ENCODE measurements at regions not wholly inside any gene's neighbourhood (a gene's known extent, or its start where the extent isn't known, plus 50 kb on each side); places are given as distances from the start of the nearest gene placed in this dataset.

DNA sequence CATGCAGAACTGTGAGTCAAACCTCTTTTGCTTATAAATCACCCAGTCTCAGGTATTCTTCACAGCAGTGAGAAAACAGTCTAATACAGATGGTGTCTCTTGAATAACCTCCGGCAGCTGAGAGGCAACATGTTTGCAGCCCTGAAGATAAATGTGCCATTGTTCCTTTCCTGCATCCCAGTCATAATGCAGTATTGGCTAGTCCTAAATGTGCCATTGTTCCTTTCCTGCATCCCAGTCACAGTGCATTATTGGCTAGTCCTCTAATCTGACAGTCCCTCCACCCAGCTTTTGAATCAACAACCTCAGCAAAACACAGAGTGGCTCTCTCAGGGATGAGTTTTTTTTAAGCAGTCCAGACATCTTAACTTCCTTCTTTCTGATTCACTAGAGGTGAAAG, 550.7 kb downstream of the RIT2 start:
- 20% methylated on average over 1 of the region's 1 CpG for WGBS (ENCODE audit: missing lambda C conversion rate)
- H3K27ac ChIP-seq = no peak overlapping the region
- CTCF ChIA-PET = no interaction called here

DNA sequence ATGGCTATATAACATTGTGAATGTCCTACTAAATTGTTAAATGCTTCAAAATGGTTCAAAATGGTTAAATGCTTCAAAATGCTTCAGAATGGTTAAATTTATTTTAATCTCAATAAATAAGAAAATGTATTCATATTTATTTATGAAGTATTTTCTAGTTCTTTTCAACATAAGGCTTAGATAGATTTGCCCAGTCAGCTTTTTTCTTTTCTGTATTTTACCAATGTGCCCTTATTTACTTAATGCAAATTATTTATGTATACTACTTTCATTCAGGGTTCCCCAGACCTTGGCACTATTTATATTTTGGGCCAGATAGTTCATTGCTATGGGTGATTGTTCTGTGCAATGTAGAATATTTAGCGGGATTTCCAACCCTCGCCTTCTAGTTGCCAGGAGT, 546.7 kb downstream of the RIT2 start:
- no peak overlapping the region for H3K4me2 ChIP-seq
- DNase-seq (ENCODE audit: low read depth in 1 of 2, low spot score in 1 of 2) = no peak
- CTCF ChIA-PET = no interaction called here
- H3K9me3 ChIP-seq = no peaks in the 10 kb centered on the region
- FAIRE-seq = no peak
- H3K4me3 ChIP-seq = no peak overlapping the region
- H3K4me1 ChIP-seq = no peaks in the 10 kb centered on the region
- POLR2A ChIA-PET = no interaction called here
- WGBS (ENCODE audit: missing lambda C conversion rate) = 46% methylated on average over 2 of the region's 2 CpGs
- ATAC-seq = no peak
- no peak for TF ChIP-seq RNF2 (IDR thresholded peaks at IDR 0.05; ENCODE audit: borderline replicate concordance, low read depth)
- TF ChIP-seq MYC (IDR thresholded peaks at IDR 0.05; ENCODE audit: borderline replicate concordance, low read length) = no peak
- TF ChIP-seq, protein P1, sequence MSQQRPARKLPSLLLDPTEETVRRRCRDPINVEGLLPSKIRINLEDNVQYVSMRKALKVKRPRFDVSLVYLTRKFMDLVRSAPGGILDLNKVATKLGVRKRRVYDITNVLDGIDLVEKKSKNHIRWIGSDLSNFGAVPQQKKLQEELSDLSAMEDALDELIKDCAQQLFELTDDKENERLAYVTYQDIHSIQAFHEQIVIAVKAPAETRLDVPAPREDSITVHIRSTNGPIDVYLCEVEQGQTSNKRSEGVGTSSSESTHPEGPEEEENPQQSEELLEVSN (IDR thresholded peaks at IDR 0.05; ENCODE audit: borderline replicate concordance, low read depth) = no peak
- peak; percentile 57 for TF ChIP-seq MAFK (IDR thresholded peaks at IDR 0.05; ENCODE audit: partially characterized antibody)
- TF ChIP-seq, protein P2, sequence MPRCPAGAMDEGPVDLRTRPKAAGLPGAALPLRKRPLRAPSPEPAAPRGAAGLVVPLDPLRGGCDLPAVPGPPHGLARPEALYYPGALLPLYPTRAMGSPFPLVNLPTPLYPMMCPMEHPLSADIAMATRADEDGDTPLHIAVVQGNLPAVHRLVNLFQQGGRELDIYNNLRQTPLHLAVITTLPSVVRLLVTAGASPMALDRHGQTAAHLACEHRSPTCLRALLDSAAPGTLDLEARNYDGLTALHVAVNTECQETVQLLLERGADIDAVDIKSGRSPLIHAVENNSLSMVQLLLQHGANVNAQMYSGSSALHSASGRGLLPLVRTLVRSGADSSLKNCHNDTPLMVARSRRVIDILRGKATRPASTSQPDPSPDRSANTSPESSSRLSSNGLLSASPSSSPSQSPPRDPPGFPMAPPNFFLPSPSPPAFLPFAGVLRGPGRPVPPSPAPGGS (IDR thresholded peaks at IDR 0.05) = no peak
- no peak for TF ChIP-seq CBX8 (IDR thresholded peaks at IDR 0.05)
- TF ChIP-seq NR3C1 (IDR thresholded peaks at IDR 0.05) = no peak
- TF ChIP-seq, protein P3, sequence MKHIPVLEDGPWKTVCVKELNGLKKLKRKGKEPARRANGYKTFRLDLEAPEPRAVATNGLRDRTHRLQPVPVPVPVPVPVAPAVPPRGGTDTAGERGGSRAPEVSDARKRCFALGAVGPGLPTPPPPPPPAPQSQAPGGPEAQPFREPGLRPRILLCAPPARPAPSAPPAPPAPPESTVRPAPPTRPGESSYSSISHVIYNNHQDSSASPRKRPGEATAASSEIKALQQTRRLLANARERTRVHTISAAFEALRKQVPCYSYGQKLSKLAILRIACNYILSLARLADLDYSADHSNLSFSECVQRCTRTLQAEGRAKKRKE (CRISPR knock-in tag; IDR thresholded peaks at IDR 0.05; ENCODE audit: low read depth) = no peak
- no peak overlapping the region for H3K27ac ChIP-seq

More for the DNA sequence above, 550.7 kb downstream of the RIT2 start:
- no peak for ATAC-seq
- TF ChIP-seq, protein P2 (IDR thresholded peaks at IDR 0.05) = no peak
- TF ChIP-seq BHLHE40 (IDR thresholded peaks at IDR 0.05; ENCODE audit: low read depth, low read length) = no peak
- TF ChIP-seq NPAS2 (CRISPR knock-in tag; IDR thresholded peaks at IDR 0.05; ENCODE audit: borderline replicate concordance) = no peak
- no peak for TF ChIP-seq CHD4 (IDR thresholded peaks at IDR 0.05; ENCODE audit: borderline replicate concordance)
- TF ChIP-seq FOSB (CRISPR knock-in tag; IDR thresholded peaks at IDR 0.05) = no peak
- no peak for TF ChIP-seq KDM1A (IDR thresholded peaks at IDR 0.05; ENCODE audit: low read depth)
- TF ChIP-seq ZNF302 (CRISPR knock-in tag; IDR thresholded peaks at IDR 0.05) = no peak
- no peak for TF ChIP-seq FOXS1 (CRISPR knock-in tag; IDR thresholded peaks at IDR 0.05)
- Histone ChIP-seq H3K4me2 (no peak overlapping the region), H3K4me1 (no peaks in the 10 kb centered on the region), H3K9me3 (no peaks in the 10 kb centered on the region), H3K4me3 (no peak overlapping the region)
- no peak for FAIRE-seq
- POLR2A ChIA-PET = no interaction called here
- DNase-seq (ENCODE audit: low read depth in 1 of 2, low spot score in 1 of 2) = no peak

DNA sequence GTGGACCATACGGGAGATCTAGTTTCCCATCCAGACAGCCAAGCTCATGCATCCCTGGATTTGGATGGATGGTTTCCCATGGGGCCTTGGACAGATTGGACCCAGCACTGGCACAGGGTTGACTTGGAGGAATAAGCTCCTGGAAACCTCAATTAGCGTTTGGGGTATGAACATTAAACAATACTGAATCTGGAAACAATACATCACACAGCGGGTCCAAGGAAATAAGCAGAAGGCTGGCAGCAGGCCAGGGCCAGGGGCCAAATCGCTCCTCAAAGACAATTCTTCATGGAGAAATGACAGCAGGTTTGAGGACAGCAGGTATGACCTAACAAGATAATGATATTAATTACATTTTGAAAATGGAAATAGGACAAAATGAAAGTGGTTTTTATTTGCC, 540.6 kb downstream of the RIT2 start:
- no peak for DNase-seq (ENCODE audit: low read depth in 1 of 2, low spot score in 1 of 2)
- WGBS (ENCODE audit: missing lambda C conversion rate) = 30% methylated on average over 4 of the region's 4 CpGs
- no peak overlapping the region for H3K4me2 ChIP-seq
- ChIA-PET POLR2A (no interaction called here), CTCF (no interaction called here)
- ATAC-seq = no peak
- TF ChIP-seq HOXA7 (CRISPR knock-in tag; IDR thresholded peaks at IDR 0.05) (no peak), CBX8 (IDR thresholded peaks at IDR 0.05) (no peak), RCOR1 (IDR thresholded peaks at IDR 0.05; ENCODE audit: low read depth, low read length) (no peak), ZSCAN20 (CRISPR knock-in tag; IDR thresholded peaks at IDR 0.05) (no peak), PHF8 (IDR thresholded peaks at IDR 0.05; ENCODE audit: borderline replicate concordance, low read depth) (no peak)
- no peak for FAIRE-seq
- no peak overlapping the region for H3K4me3 ChIP-seq
- H3K4me1 ChIP-seq = no peaks in the 10 kb centered on the region
- no peaks in the 10 kb centered on the region for H3K9me3 ChIP-seq
- H3K27ac ChIP-seq = no peak overlapping the region
